ENCODE measurements at regions not wholly inside any gene's neighbourhood (a gene's known extent, or its start where the extent isn't known, plus 50 kb on each side); places are given as distances from the start of the nearest gene placed in this dataset.

DNA sequence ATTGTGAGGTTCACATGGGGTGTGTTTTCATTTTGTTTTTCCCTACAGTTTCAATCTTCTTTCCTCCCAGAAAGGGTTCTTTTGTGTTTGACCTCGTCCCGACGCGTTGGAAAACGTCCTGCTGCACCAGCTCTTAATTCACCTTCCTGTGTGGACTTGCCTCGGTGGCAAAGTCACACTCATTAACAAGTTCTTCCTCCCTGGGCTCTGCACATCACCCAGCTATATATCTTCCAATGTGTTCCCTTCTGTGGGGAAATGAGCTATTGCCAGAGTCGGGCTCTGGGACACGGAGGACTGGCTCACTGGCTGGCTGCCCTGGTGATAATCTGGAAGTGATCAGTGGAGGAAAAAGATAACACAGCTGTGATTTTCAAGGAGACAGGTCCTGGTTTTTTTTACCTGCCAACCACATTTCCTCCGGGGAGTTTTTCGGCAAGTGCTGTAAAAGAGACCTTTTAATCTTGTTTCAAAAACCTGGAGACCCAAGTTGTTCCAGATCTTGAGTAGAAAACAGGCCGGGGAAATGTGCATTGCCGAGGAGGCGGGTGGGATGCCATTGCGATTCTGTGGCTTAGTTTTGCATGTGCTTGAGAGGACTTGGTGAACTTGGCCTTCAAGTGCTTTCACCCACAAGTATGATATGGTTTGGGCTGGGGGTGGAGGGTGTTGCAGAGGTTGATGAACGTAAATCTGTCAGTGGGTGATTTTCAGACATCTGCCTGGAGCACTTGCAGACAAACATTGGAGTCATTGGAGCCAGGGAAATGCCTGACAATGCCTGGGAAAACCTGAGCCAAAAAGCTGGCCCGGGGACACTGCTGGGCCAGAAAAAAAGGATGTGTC is 96.5 kb upstream of the CREB5 start (continued):
- no peak for TF ChIP-seq TAF1 (IDR thresholded peaks at IDR 0.05; ENCODE audit: borderline replicate concordance, low read depth, low read length)
- TF ChIP-seq, protein P1, sequence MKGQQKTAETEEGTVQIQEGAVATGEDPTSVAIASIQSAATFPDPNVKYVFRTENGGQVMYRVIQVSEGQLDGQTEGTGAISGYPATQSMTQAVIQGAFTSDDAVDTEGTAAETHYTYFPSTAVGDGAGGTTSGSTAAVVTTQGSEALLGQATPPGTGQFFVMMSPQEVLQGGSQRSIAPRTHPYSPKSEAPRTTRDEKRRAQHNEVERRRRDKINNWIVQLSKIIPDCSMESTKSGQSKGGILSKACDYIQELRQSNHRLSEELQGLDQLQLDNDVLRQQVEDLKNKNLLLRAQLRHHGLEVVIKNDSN (IDR thresholded peaks at IDR 0.05; ENCODE audit: borderline replicate concordance, low read depth), result no peak
- peak; percentile 21 to 93; a peak in 3 of 4 replicates for TF ChIP-seq EP300 (IDR thresholded peaks at IDR 0.05; ENCODE audit: borderline replicate concordance in 1 of 2, low read depth in 1 of 2, low read length in 1 of 2)
- no peak for TF ChIP-seq FOSL2 (IDR thresholded peaks at IDR 0.05; ENCODE audit: borderline replicate concordance, low read depth)
- TF ChIP-seq, protein P2, sequence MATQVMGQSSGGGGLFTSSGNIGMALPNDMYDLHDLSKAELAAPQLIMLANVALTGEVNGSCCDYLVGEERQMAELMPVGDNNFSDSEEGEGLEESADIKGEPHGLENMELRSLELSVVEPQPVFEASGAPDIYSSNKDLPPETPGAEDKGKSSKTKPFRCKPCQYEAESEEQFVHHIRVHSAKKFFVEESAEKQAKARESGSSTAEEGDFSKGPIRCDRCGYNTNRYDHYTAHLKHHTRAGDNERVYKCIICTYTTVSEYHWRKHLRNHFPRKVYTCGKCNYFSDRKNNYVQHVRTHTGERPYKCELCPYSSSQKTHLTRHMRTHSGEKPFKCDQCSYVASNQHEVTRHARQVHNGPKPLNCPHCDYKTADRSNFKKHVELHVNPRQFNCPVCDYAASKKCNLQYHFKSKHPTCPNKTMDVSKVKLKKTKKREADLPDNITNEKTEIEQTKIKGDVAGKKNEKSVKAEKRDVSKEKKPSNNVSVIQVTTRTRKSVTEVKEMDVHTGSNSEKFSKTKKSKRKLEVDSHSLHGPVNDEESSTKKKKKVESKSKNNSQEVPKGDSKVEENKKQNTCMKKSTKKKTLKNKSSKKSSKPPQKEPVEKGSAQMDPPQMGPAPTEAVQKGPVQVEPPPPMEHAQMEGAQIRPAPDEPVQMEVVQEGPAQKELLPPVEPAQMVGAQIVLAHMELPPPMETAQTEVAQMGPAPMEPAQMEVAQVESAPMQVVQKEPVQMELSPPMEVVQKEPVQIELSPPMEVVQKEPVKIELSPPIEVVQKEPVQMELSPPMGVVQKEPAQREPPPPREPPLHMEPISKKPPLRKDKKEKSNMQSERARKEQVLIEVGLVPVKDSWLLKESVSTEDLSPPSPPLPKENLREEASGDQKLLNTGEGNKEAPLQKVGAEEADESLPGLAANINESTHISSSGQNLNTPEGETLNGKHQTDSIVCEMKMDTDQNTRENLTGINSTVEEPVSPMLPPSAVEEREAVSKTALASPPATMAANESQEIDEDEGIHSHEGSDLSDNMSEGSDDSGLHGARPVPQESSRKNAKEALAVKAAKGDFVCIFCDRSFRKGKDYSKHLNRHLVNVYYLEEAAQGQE (IDR thresholded peaks at IDR 0.05; ENCODE audit: low read depth, low read length), result no peak
- TF ChIP-seq, protein P3, sequence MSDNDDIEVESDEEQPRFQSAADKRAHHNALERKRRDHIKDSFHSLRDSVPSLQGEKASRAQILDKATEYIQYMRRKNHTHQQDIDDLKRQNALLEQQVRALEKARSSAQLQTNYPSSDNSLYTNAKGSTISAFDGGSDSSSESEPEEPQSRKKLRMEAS (IDR thresholded peaks at IDR 0.05; ENCODE audit: low read depth), result no peak
- no peak; the same call in 1 of the 2 replicates for TF ChIP-seq MXI1 (IDR thresholded peaks at IDR 0.05; ENCODE audit: low read depth, low read length)

DNA sequence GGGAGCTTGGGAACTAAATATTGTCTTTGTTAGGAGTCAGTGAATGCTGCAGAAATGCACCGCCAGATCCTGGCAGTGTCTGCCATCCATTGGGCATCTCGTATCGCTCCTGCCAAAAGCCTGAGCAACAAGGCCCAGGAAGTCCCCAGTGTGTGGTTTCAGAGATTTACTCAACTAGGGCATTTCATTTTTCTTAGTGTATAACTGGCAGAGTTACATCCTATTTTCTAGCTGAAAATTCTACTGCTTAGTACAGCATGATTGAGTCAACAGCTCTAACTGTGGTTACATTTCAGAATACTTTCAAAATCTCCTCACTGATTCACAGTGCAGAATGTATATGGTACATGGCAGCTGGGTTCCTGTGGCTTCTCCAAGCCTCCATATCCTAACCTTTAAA is 95.8 kb upstream of the CREB5 start:
- CTCF ChIA-PET, result interaction anchor here (1.4 to 3.4 kb wide), 4 partner anchors 7 to 537 kb away, joined by 4 to 41 read pairs (median 10); no protein-coding TSS in a partner anchor
- H3K9me3 ChIP-seq, result no peaks in the 10 kb centered on the region
- H2AFZ ChIP-seq (ENCODE audit: low read depth), result no peak overlapping the region
- no peaks in the 10 kb centered on the region for H3K36me3 ChIP-seq (replicated peaks in 1 of 2; ENCODE audit: control insufficient read depth in 1 of 2, insufficient read depth in 2 of 2, low read length in 1 of 2)
- H3K79me2 ChIP-seq (ENCODE audit: insufficient read depth), result no peaks in the 10 kb centered on the region
- H3K27me3 ChIP-seq (ENCODE audit: insufficient read depth), result peaks cover 29% of the 10 kb centered on the region; the same call in 1 of the 2 replicates
- 70% methylated on average over 3 of the region's 3 CpGs for WGBS (ENCODE audit: low lambda C conversion rate)
- H3K27ac ChIP-seq (ENCODE audit: low read depth in 2 of 2, low read length in 1 of 2), result no peak overlapping the region; a peak in 1 of 4 replicates
- no peaks in the 10 kb centered on the region for H3F3A ChIP-seq (replicated peaks; ENCODE audit: insufficient read depth)
- POLR2A ChIA-PET, result interaction anchor here (0.6 to 1.5 kb wide), 2 partner anchors 41 to 560 kb away, joined by 3 to 4 read pairs; no protein-coding TSS in a partner anchor
- no peak overlapping the region for H3K4me3 ChIP-seq (ENCODE audit: low read depth in 2 of 2, low read length in 1 of 2)
- no peak overlapping the region for H3K4me2 ChIP-seq
- H3K4me1 ChIP-seq (ENCODE audit: control insufficient read depth in 1 of 2, insufficient read depth in 2 of 2, low read depth in 1 of 2, low read length in 1 of 2), result peaks cover 0 to 29% of the 10 kb centered on the region in 2 experiments; a peak in 2 of 4 replicates
- H3K9ac ChIP-seq, result no peak overlapping the region
- no peak for DNase-seq
- no peaks in the 10 kb centered on the region for H3K9me2 ChIP-seq
- H4K20me1 ChIP-seq (ENCODE audit: insufficient read depth), result no peaks in the 10 kb centered on the region
- TF ChIP-seq NFIC (IDR thresholded peaks at IDR 0.05; ENCODE audit: borderline replicate concordance) (peak; percentile 9; the same call in 1 of the 2 replicates), CHD2 (IDR thresholded peaks at IDR 0.05; ENCODE audit: low read length, partially characterized antibody) (no peak), JUND (IDR thresholded peaks at IDR 0.05) (peak; percentile 5; the same call in 1 of the 2 replicates), ELF1 (IDR thresholded peaks at IDR 0.05) (no peak), TCF12 (IDR thresholded peaks at IDR 0.05) (0 out of 2 replicates have a peak, but pooled peaks have one; percentile 20), YY1 (IDR thresholded peaks at IDR 0.05; ENCODE audit: low read depth) (no peak), EZH2phosphoT487 (IDR thresholded peaks at IDR 0.05; ENCODE audit: borderline replicate concordance, low read depth) (no peak), EP300 (IDR thresholded peaks at IDR 0.05; ENCODE audit: borderline replicate concordance in 1 of 2, low read depth in 1 of 2, low read length in 1 of 2) (0 out of 4 replicates have a peak, but pooled peaks of 1 of the 2 experiments have one; percentile 11)
- TF ChIP-seq, protein P4, sequence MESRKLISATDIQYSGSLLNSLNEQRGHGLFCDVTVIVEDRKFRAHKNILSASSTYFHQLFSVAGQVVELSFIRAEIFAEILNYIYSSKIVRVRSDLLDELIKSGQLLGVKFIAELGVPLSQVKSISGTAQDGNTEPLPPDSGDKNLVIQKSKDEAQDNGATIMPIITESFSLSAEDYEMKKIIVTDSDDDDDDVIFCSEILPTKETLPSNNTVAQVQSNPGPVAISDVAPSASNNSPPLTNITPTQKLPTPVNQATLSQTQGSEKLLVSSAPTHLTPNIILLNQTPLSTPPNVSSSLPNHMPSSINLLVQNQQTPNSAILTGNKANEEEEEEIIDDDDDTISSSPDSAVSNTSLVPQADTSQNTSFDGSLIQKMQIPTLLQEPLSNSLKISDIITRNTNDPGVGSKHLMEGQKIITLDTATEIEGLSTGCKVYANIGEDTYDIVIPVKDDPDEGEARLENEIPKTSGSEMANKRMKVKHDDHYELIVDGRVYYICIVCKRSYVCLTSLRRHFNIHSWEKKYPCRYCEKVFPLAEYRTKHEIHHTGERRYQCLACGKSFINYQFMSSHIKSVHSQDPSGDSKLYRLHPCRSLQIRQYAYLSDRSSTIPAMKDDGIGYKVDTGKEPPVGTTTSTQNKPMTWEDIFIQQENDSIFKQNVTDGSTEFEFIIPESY (IDR thresholded peaks at IDR 0.05; ENCODE audit: borderline replicate concordance, low read depth), result no peak
- TF ChIP-seq, protein P5, sequence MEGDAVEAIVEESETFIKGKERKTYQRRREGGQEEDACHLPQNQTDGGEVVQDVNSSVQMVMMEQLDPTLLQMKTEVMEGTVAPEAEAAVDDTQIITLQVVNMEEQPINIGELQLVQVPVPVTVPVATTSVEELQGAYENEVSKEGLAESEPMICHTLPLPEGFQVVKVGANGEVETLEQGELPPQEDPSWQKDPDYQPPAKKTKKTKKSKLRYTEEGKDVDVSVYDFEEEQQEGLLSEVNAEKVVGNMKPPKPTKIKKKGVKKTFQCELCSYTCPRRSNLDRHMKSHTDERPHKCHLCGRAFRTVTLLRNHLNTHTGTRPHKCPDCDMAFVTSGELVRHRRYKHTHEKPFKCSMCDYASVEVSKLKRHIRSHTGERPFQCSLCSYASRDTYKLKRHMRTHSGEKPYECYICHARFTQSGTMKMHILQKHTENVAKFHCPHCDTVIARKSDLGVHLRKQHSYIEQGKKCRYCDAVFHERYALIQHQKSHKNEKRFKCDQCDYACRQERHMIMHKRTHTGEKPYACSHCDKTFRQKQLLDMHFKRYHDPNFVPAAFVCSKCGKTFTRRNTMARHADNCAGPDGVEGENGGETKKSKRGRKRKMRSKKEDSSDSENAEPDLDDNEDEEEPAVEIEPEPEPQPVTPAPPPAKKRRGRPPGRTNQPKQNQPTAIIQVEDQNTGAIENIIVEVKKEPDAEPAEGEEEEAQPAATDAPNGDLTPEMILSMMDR (IDR thresholded peaks at IDR 0.05), result no peak

All from SK-N-SH (cell line).